Keratinocyte (primary cell): ENCODE measurements at regions not wholly inside any gene's neighbourhood (a gene's known extent, or its start where the extent isn't known, plus 50 kb on each side); places are given as distances from the start of the nearest gene placed in this dataset.

Source experiments
- DNase-seq: peaks from one replicate; pipeline ENCODE4 v3.0.0-alpha.2; 2011; ENCODE audit warnings: low read depth, missing footprints, low spot score
- FAIRE-seq: peaks from 2 replicates; lab custom pipeline; 2011; peaks lifted over from hg19 to GRCh38; lab: Jason Lieb, UNC
- H2AFZ ChIP-seq: 2 replicates; pipeline ENCODE4 v1.6.0; 2012; ENCODE audit warnings: low read length, control low read depth, inconsistent platforms; ENCODE audit not compliant: control insufficient read depth
- H3K27ac ChIP-seq: 2 replicates; pipeline ENCODE4 v1.5.1; 2011; ENCODE audit warnings: low read length; ENCODE audit not compliant: control insufficient read depth, insufficient read depth
- H3K27me3 ChIP-seq: 3 replicates; pipeline ENCODE4 v1.6.0; 2011; ENCODE audit warnings: low read length; ENCODE audit not compliant: control insufficient read depth, insufficient read depth; ENCODE audit errors: extremely low read depth
- H3K36me3 ChIP-seq, 2 experiments: 2 replicates in 1 of 2; 3 replicates in 1 of 2; pipeline ENCODE4 v1.5.1; 2011; ENCODE audit warnings: low read length in 2 of 2, mild to moderate bottlenecking in 1 of 2; ENCODE audit not compliant: control insufficient read depth in 2 of 2, insufficient read depth in 2 of 2; ENCODE audit errors: extremely low read depth in 1 of 2
- H3K4me1 ChIP-seq: 3 replicates; pipeline ENCODE4 v1.5.1; 2011; ENCODE audit warnings: low read length; ENCODE audit not compliant: control insufficient read depth, insufficient read depth; ENCODE audit errors: extremely low read depth
- H3K4me2 ChIP-seq: 3 replicates; pipeline ENCODE4 v1.6.0; 2011; ENCODE audit warnings: low read depth, low read length; ENCODE audit not compliant: control insufficient read depth, insufficient read depth; ENCODE audit errors: extremely low read depth
- H3K4me3 ChIP-seq, 3 experiments: fragments of 200-600 bp in 1 of 3; sonication (generic) in 1 of 3; 2 replicates in 2 of 3; 3 replicates in 1 of 3; pipeline ENCODE4 v1.5.1; 2011 to 2016; ENCODE audit warnings: low read length in 3 of 3, mild to moderate bottlenecking in 3 of 3, control low read depth in 2 of 3, inconsistent platforms in 1 of 3, low read depth in 1 of 3, mixed read lengths in 1 of 3, mixed run types in 1 of 3, moderate library complexity in 1 of 3; ENCODE audit not compliant: control insufficient read depth in 2 of 3, insufficient read depth in 2 of 3; ENCODE audit errors: extremely low read depth in 1 of 3
- H3K79me2 ChIP-seq: 2 replicates; pipeline ENCODE4 v1.6.0; 2012; ENCODE audit warnings: low read length; ENCODE audit not compliant: control insufficient read depth, insufficient read depth
- H3K9ac ChIP-seq: 3 replicates; pipeline ENCODE4 v1.6.0; 2011; ENCODE audit warnings: low read length; ENCODE audit not compliant: control insufficient read depth, insufficient read depth; ENCODE audit errors: extremely low read depth
- H3K9me1 ChIP-seq: 3 replicates; pipeline ENCODE4 v1.6.0; 2011; ENCODE audit warnings: low read length; ENCODE audit not compliant: control insufficient read depth, insufficient read depth; ENCODE audit errors: extremely low read depth
- H3K9me3 ChIP-seq: 2 replicates; pipeline ENCODE4 v1.5.1; 2012; ENCODE audit warnings: low read depth, low read length; ENCODE audit not compliant: control insufficient read depth
- H4K20me1 ChIP-seq: 3 replicates; pipeline ENCODE4 v1.6.0; 2011; ENCODE audit warnings: low read length; ENCODE audit not compliant: control insufficient read depth, insufficient read depth; ENCODE audit errors: extremely low read depth
- CTCF ChIP-seq, 3 experiments: IDR thresholded peaks in 1 of 3; conservative IDR thresholded peaks in 1 of 3; optimal IDR thresholded peaks in 1 of 3; 2 replicates in 2 of 3; 3 replicates in 1 of 3; pipeline versions ENCODE3 to v1.5.1; 2011; ENCODE audit warnings: low read length in 3 of 3, mild to moderate bottlenecking in 3 of 3, moderate library complexity in 2 of 3, control low read depth in 1 of 3, inconsistent platforms in 1 of 3; ENCODE audit not compliant: insufficient read depth in 2 of 3; ENCODE audit errors: extremely low read depth in 1 of 3
- EZH2 ChIP-seq: IDR thresholded peaks from one replicate; pipeline ENCODE4 v1.6.1; 2012; ENCODE audit warnings: inconsistent platforms, mild to moderate bottlenecking, low read length, moderate library complexity
- dilution Hi-C: fragments of 300-500 bp; cut with MboI; formaldehyde crosslinking; loops from one replicate; pipeline ENCODE4 v1.7.0; 2020; ENCODE audit warnings: low sequenced_read_pairs; ENCODE audit not compliant: extremely low pct_ligation_motif_present

GRCh38 chr1:5685446-5686040 lies 306.7 kb downstream of the NPHP4 start:
- Histone ChIP-seq H3K4me2 (no peak overlapping the region), H3K9me3 (no peaks in the 10 kb centered on the region), H4K20me1 (no peaks in the 10 kb centered on the region), H3K9me1 (no peaks in the 10 kb centered on the region), H3K27me3 (no peaks in the 10 kb centered on the region), H3K4me3 (no peak overlapping the region), H3K79me2 (no peaks in the 10 kb centered on the region), H3K4me1 (peaks cover 7% of the 10 kb centered on the region), H3K9ac (no peak overlapping the region), H3K27ac (no peak overlapping the region), H3K36me3 (no peaks in the 10 kb centered on the region), H2AFZ (no peak overlapping the region)
- FAIRE-seq (no peak), DNase-seq (no peak)
- TF ChIP-seq CTCF (optimal IDR thresholded peaks at IDR 0.05 in 1 of 3, IDR thresholded peaks at IDR 0.05 in 1 of 3, conservative IDR thresholded peaks at IDR 0.05 in 1 of 3; ENCODE audit: extremely low read depth in 1 of 3, insufficient read depth in 2 of 3, low read length in 3 of 3) (no peak), EZH2 (no peak)
- dilution Hi-C loops = no loop called here

GRCh38 chr1:5684791-5685190 lies 307.4 kb downstream of the NPHP4 start:
- dilution Hi-C loops = no loop called here
- no peak for DNase-seq
- FAIRE-seq = no peak
- TF ChIP-seq CTCF (optimal IDR thresholded peaks at IDR 0.05 in 1 of 3, IDR thresholded peaks at IDR 0.05 in 1 of 3, conservative IDR thresholded peaks at IDR 0.05 in 1 of 3; ENCODE audit: extremely low read depth in 1 of 3, insufficient read depth in 2 of 3, low read length in 3 of 3) (no peak), EZH2 (no peak)
- Histone ChIP-seq H3K4me3 (no peak overlapping the region), H3K9me3 (no peaks in the 10 kb centered on the region), H3K9me1 (no peaks in the 10 kb centered on the region), H3K79me2 (no peaks in the 10 kb centered on the region), H3K4me2 (no peak overlapping the region), H3K4me1 (peaks cover 2% of the 10 kb centered on the region), H3K9ac (no peak overlapping the region), H3K36me3 (no peaks in the 10 kb centered on the region), H2AFZ (no peak overlapping the region), H4K20me1 (no peaks in the 10 kb centered on the region), H3K27ac (no peak overlapping the region), H3K27me3 (no peaks in the 10 kb centered on the region)
